HEK293T (cell line): ENCODE measurements at regions not wholly inside any gene's neighbourhood (a gene's known extent, or its start where the extent isn't known, plus 50 kb on each side); places are given as distances from the start of the nearest gene placed in this dataset.

Experiments
- BHLHE40 ChIP-seq: fragments of 450-650 bp; IDR thresholded peaks from 2 replicates; pipeline ENCODE4 v1.6.1; 2016; ENCODE audit warnings: mild to moderate bottlenecking, moderate library complexity, borderline replicate concordance
- CTBP1 ChIP-seq: fragments of 450-650 bp; IDR thresholded peaks from 2 replicates; pipeline ENCODE4 v1.6.1; 2016; ENCODE audit warnings: borderline replicate concordance
- FOXA1 ChIP-seq: fragments of 450-650 bp; IDR thresholded peaks from 2 replicates; pipeline ENCODE4 v1.6.1; 2016; ENCODE audit warnings: mild to moderate bottlenecking
- FOXM1 ChIP-seq: fragments of 450-650 bp; IDR thresholded peaks from 2 replicates; pipeline ENCODE4 v1.6.1; 2017; ENCODE audit warnings: mild to moderate bottlenecking, borderline replicate concordance
- LEF1 ChIP-seq: fragments of 450-650 bp; IDR thresholded peaks from 2 replicates; pipeline ENCODE4 v1.6.1; 2017; ENCODE audit warnings: mild to moderate bottlenecking, borderline replicate concordance
- NFRKB ChIP-seq: fragments of 450-650 bp; IDR thresholded peaks from 2 replicates; pipeline ENCODE4 v1.6.1; 2016; ENCODE audit warnings: mild to moderate bottlenecking, moderate library complexity
- SUZ12 ChIP-seq: fragments of 450-650 bp; IDR thresholded peaks from 2 replicates; pipeline ENCODE4 v1.6.1; 2016; ENCODE audit warnings: mild to moderate bottlenecking

DNA sequence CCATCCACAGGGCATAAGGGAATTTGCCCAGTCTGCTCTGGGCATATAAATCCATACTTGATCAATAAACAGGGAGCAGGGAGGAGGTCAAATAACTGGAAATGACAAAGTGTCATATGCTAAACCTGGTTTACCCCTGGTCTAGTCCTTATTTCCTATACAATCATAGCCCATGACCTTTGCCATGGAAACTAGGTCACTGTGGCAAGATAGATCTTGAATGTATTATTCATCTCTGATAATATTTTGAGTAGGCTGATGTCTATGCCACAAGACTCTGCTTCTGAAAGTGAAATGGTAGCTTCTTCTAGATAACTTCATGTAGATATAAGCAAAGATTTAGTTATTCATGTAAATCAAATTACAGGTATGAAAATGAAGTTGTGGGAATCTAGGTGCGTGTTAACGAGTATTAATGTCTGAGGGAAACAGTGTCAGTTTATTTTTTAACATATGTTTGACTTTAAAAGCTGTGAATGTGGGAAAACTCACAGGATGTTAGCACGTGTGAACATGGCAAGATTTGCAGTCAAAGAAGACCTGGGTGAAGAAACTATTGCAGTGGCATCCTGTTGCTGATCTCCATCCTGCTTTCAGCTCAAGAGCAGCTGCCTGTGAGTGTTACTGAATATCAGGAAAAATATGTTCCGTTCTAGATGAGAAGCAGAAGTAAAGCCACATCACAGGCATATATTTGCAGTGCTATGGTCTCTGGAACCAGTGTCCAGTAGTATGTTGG lies 81.8 kb upstream of the NDP start:
- TF ChIP-seq FOXA1 = no peak
- TF ChIP-seq CTBP1 = no peak
- TF ChIP-seq BHLHE40 = no peak
- no peak for TF ChIP-seq SUZ12
- TF ChIP-seq LEF1 = no peak
- no peak for TF ChIP-seq NFRKB
- TF ChIP-seq FOXM1 = no peak
